Caki2 (cell line): ENCODE measurements at regions not wholly inside any gene's neighbourhood (a gene's known extent, or its start where the extent isn't known, plus 50 kb on each side); places are given as distances from the start of the nearest gene placed in this dataset.
"Not testable (repeated sequence)": the region's sequence is repeated elsewhere in the genome, so short reads cannot be mapped to it uniquely, and the experiment has no call there.

ENCODE experiments used
- DNase-seq: peaks from one replicate; pipeline ENCODE4 v3.0.0-alpha.2; 2015; ENCODE audit warnings: low read depth
- in situ Hi-C: cut with HindIII; loops from 2 replicates; pipeline ENCODE4 v1.10.0; 2016; ENCODE audit warnings: low sequenced_read_pairs, low pct_unique_long_range_greater_than_20kb, mixed read lengths

DNA sequence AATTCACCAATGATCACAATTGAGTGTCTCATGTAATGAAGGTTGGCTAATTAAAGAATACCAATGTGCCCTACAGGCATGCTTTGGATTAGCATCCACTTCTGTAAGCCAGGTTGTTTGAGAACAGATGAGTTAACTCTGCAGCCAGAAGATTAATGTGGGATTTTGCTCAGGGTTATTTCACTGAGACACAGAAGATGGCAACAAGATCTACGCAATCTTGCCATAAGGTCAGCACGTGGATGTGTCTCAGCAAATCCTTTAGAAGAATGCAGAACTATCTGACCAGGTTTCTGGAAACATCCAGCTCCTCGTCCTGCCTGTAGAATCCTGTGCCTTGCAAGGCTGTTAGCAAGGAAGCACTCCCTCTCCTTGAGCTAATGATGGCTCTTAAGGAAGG, 532.6 kb upstream of the AMELY start:
- in situ Hi-C loops, result no loop called here
- DNase-seq, result no peak

DNA sequence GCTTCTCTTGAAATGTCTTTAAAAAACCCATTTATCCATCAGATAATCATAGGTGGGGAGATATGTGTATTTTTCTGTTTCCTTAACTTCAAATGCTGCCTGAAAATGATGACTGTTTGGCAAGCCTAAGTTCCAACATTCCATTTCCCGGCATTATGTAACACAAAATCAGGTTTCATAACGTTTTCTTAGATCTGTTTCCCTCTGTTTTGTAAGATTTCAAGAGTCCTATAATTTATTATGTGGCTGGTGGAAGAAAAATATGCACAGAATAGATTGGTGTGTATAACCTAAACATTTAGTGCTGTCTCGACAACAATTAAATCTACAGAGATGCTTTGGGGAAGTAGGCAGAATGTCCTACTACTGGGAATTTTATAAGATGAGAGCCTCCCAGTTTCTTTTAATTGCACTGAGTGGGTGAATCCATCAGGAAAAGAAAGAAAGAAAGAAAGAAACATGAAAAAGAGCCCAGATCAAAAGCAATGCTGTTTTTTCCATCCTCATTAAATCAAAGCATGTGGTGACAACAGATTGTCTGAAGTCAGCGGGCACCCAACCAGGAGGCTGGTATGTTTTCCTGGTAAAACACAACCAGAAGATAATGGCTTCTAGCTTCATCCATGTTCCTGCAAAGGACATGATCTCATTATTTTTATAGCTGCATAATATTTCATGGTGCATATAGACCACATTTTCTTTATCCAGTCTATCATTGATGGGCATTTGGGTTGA, 529.4 kb upstream of the AMELY start:
- DNase-seq, result no peak
- in situ Hi-C loops, result no loop called here

DNA sequence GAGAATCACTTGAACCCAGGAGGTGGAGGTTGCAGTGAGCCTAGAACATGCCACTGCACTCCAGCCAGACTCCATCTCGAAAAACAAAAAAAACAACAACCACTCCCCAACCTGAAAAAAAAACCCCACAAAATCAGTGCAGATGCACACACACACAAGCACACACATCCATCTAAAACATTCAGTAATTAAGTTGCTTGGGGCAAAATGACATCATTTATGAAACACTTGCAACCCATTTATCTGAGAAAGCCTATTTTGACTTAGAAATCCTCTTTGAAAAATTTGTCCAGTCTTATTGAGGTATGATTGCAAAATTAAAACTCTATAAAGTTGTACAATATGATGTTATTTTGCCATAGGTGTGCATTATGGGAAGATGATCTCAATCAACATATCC, 525.5 kb upstream of the AMELY start:
- DNase-seq, result no peak
- in situ Hi-C loops, result no loop called here

DNA sequence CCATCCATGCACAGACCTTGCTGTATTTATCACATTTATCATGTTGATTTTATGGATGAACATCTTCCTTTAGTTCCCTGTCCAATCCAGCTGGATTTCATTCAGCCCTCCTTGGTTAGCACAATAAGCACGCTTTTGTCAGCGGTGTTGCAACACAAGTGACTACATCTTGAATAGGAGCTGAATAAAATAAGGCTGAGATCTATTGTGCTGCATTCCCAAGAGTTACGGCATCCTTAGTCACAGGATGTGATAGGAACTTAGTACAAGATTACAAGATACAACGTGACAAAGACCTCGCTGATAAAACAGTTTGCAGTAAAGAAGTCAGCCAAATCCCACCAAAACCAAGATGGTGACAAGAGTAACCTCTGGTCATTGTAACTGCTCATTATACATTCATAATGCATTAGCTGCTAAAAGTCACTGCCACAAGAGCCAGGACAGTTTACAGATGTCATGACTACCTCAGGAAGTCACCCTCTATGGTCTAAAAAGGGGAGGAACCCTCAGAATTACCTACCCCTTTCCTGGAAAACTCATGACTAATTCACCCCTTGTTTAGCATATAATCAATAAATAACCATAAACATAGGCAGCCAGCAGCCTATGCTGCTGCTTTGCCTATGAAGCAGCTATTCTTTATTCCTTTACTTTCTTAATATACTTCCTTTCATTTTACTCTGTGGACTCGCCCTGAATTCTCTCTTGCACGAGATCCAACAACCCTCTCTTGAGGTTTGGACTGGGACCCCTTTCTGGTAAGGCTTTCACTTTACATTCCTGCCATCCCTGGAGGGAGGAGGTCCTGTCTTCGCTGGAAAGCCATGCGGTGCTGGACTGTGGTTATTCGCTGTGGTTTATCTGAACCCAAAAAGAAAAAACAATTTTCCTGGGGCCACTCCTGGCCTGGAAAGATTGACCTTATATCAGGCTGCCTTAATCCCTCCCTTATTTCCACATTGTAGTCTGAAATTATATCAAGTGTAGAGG, 522.6 kb upstream of the AMELY start:
- in situ Hi-C loops, result no loop called here
- no peak for DNase-seq

DNA sequence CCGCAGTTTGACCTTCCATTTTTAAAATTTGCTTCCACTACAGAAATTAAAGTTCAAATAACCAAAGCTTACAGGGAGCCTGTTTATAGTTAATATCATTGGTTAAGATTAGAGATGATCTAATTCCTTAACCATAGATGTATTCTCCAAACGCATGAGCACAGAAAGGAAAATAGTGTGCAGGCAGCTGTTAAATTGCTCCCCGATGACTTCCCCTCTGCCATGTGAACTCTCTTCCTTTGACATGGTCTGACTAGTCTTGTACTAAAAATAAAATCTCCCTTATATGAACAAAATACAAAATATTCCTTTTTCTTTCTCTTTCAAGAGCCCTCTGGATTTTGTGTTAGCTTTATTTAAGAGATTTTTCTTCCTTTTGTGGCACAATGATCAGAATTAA, 507.6 kb upstream of the AMELY start:
- no peak for DNase-seq
- in situ Hi-C loops, result no loop called here

DNA sequence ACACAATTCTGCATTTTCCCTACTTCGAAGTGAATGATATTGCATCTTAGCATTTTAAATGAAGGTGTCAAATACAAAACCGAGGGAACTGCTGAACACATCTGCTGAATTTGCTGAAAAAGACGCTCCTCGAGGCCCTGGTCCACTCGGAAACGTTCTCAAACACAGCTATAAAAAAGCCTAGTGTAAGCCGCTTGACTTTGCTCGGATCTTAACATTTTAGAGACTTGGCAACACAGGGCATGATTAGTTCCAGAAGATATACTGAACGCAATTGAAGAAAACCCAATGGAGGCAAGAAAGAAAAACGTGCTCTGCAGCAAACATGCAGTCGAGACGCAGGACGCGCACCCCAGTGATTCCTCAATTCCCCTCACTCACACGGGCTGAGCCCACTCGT, 506.4 kb upstream of the AMELY start:
- DNase-seq, result no peak
- in situ Hi-C loops, result no loop called here

DNA sequence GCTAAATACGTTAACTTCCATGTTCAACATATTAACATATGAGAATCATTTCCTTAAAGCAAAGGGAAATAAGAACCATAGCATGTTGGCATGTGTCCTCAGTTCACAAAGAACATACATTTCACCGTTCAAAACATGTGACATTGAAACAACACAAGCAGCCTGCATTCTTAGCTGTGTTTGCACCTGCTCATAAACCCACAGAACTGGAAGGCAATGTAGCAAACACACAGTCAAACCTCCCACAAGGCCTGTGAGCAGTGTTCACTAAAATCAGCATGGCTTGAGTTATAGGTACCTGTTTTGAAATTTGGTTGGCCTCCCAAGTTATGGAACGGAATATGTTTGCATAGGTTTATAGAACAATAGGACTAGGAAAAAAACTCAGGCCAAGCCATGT, 504.9 kb upstream of the AMELY start:
- DNase-seq, result no peak
- in situ Hi-C loops, result no loop called here

DNA sequence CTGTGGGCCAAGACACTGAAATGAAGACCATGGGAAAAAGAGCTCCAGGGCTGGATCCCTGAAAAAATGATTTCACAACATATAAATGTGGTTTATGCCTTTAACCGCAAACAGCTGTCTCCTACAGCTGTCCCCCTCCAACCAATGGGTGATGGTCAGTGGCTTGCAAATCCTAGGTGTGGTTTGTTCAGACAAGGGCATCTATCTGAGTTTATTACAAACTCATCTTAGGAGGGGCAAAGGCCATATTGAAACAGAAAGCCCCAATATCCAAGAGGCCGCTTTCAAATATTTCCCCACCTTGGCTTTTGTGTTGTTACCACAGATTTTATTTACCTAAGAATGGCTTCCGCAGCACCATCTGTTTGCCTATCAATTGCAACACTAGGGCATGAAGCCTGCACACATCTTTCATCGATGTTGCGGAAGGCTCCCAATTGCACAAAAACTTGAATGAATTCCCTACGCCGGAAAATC, 503.6 kb upstream of the AMELY start:
- in situ Hi-C loops, result no loop called here

DNA sequence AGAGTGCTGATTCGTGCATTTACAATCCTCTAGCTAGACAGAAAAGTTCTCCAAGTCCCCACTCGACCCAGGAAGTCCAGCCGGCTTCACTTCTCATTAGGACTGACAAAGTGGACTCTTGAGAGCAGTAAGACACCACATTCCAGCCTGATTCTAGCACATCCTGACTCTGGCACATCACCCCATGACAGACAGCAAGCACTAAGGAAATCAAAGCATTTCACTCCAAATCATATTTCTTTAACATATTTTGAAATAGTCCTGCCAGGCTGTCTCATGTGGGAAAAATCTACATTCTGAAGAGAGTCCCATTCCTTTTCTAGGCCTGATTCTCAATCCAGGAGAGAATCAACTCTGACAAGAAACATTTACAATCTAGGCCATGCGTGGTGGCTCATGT, 478.5 kb upstream of the AMELY start:
- in situ Hi-C loops, result no loop called here
- no peak for DNase-seq

More for the DNA sequence above, 503.6 kb upstream of the AMELY start:
- DNase-seq, result no peak

DNA sequence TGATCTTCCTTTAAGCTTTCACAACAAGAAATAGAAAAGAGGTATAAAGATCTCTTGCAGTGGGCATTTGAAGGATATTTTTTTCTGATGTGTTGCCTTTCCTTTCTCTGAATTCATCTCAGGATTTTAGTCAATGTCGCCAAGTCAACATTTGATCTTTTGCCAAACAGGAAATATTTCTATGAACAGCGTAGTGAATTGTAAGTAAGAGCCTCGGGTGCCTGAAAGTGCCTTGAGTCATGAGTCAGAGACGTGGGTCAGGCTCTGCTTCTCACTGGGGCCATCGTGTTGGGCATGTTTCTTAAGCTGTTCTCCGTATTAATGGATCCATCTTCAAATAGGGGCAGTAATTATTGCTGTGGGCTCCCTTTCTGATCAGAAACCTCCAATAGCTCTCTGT, 471.4 kb upstream of the AMELY start:
- DNase-seq, result no peak
- in situ Hi-C loops, result no loop called here

DNA sequence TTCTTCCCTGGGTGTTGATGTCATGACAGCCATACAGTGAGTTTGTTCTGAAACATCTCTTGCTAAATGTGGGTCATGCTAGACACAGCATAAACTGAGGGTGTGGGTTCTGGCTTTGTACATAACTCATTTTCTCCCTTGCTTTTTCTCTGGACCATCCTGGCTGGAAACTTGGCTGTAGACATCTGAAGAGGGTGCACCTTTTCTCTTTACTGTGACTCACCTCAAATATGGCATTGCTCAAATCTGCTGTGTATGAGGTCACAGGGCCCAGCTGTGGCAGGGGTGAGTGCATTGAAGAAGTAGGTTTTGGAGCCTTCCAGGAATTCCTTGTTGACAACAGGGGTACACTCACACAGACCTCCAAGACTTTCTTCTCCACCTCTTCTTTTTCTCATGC, 465.5 kb upstream of the AMELY start:
- in situ Hi-C loops, result no loop called here

DNA sequence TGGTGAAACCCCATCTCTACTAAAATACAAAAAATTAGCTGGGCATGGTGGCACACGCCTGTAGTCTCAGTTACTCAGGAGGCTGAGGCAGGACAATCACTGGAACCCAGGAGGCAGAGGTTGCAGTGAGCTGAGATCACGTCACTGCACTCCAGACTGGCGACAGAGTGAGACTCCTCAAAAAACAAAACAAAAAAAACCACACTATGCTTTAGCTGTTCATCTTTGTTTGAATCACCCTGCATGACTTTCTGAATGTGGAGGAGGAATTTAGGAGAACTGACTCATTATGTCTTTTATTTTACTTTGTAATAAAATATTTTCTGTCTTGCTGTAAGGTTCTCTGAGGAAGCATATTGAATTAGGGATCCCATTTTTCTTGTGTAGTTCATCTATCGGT, 462.9 kb upstream of the AMELY start:
- in situ Hi-C loops, DNase-seq: not testable (repeated sequence)

More for the DNA sequence above, 465.5 kb upstream of the AMELY start:
- DNase-seq, result no peak

DNA sequence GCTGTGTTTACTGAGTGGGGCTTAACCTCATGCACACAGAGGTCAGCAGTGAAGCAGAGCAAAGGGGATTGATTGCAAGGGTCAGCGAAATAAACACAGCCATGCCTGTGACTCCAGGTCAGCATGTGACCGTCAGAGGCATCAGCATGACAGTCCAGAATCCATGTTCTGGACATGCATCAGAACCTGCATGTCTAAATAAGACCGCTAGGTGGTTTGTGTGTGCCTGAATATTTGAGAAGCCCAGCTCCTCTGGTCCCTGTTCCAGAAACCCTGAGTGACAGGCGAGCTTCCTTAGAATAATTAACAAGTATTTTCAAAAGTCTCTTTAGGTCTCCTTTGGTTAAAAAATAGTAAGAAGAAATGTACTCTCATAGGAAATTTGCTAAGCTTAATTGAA, 460.4 kb upstream of the AMELY start:
- DNase-seq, in situ Hi-C loops: not testable (repeated sequence)

DNA sequence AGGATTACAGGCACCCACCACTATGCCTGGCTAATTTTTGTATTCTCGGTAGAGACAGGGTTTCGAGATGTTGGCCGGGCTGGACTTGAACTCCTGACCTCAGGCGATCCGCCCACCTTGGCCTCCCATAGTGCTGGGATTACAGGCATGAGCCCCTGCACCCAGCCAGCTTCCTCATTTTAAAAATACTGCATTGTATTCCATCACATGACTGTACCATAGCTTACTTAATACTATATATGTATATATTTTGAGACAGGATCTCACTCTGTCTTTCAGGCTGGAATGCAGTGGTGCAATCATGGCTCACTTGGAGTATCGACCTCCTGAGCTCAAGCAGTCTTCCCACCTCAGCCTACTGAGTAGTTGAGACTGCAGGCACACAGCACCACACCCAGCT, 459.5 kb upstream of the AMELY start:
- in situ Hi-C loops, DNase-seq: not testable (repeated sequence)

DNA sequence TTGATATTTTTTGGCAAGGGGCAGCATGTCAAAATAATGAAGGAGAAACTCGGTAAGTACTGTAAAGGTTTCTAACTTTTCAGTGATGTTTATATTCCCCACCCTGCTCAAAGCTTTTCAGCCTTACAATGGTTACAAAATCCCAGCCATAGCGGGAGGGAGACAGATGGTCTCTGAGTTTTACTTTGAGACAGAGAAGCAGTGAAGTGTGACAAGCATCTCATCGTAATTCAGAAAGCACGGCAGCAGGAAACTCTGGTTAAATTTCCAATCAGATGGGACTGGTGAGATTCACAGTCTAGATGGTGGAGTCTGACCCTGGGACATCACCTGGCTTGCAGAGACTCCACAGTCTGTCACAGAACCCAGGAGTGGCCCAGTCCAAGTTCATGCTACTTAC, 448.0 kb upstream of the AMELY start:
- no peak for DNase-seq
- in situ Hi-C loops, result no loop called here

DNA sequence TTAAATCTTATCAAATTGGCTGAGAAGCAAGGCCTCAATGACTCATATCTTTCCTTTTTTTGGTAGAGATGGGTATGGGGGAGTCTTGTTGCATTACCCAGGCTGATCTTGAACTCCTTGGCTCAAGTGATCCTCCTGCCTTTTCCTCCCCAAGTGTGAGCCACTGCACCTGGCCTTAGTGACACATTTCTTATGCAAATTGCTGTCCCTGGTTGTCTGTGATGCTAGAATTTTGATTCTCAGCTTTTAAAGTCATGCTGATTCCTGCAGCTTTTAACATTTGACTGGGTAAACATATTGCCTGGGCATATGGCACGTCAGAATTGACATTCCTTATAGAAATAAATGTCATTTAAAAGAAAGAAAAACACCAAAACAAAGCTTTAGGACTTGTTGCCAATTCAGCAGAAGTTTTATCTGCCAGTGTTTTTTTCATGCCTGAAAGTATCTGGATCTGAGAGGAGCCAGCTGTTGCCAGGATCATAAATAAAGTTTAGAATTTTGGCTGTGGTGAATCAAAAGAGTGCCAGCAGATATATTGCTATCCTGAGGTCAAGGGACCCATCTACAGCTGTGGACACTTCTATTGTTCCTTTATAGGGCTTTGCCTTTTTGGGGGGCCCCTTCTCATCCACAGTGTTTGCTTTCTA, 446.7 kb upstream of the AMELY start:
- in situ Hi-C loops, result no loop called here

DNA sequence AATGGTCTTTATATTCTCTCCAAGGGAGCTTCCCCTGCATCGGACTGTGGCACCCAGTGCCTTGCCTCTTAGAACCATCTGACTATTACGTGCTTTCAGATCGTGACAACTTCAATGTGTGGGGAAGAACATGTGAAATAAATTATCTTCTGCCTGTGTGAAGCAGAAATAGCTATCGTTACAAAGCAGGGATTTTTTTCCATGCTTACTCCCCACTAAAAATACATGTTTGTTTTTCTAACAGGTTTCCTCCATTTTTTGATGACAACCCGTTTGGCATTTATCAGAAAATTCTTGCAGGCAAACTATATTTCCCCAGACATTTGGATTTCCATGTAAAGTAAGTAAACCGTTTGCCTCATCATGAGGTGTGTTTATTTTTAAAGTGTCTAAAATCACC, 444.3 kb upstream of the AMELY start:
- DNase-seq, in situ Hi-C loops: not testable (repeated sequence)

More for the DNA sequence above, 446.7 kb upstream of the AMELY start:
- no peak for DNase-seq

DNA sequence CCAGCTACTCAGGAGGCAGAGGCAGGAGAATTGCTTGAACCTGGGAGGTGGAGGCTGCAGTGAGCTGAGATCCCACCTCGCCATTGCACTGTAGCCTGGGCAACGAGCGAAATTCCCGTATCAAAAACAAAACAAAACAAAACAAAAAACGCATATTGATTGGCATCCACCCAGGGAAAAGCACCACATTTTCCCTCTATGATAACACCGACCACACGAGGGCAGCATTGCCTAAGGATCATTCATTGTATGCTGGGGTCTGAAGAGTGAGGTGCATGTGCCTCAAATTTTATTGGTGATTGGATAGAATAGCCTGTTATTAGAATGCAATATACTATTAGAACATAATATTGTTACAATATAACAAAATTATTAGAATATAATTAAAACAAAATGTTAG, 433.1 kb upstream of the AMELY start:
- in situ Hi-C loops, result no loop called here
- peak; percentile 22 for DNase-seq

DNA sequence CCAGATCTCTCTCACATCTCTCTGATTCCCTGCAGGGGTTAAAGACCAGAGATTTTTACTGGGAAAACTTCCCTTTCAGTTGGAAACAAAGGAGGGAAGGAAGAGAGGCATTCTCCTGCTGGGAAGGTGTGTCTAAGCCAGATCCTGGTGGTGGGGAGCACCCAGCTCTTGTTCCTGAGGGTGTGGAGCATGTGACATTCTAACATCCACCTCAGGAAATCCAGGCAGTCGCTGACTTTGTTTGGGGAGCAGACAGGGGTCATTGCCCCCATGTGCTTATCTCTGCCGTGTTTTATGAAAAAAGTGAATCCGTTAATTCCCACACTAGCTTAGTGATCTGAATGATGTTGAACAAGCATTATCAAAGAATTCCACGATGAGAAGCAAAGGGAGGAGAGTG, 431.7 kb upstream of the AMELY start:
- in situ Hi-C loops, result no loop called here
- DNase-seq, result no peak
